IgD-negative memory B cell (primary cell): ENCODE measurements at regions not wholly inside any gene's neighbourhood (a gene's known extent, or its start where the extent isn't known, plus 50 kb on each side); places are given as distances from the start of the nearest gene placed in this dataset.

ENCODE experiments used
- H3K27ac Mint-ChIP-seq, 3 donors: one replicate each; pipeline ENCODE4 v1.8.0; 2020 to 2022; ENCODE audit warnings: mild to moderate bottlenecking in 3 of 3, mixed read lengths in 3 of 3, moderate library complexity in 1 of 3
- H3K27me3 Mint-ChIP-seq: one replicate; pipeline ENCODE4 v1.8.0; 2021; ENCODE audit warnings: mixed read lengths
- H3K36me3 Mint-ChIP-seq: one replicate; pipeline ENCODE4 v1.8.0; 2020; ENCODE audit warnings: mild to moderate bottlenecking, mixed read lengths
- H3K4me1 Mint-ChIP-seq, 3 donors: one replicate each; pipeline ENCODE4 v1.8.0; 2020 to 2022; ENCODE audit warnings: mixed read lengths in 3 of 3, mild to moderate bottlenecking in 1 of 3
- H3K4me3 Mint-ChIP-seq, 4 donors: one replicate each; pipeline ENCODE4 v1.8.0; 2020 to 2022; ENCODE audit warnings: mild to moderate bottlenecking in 4 of 4, mixed read lengths in 4 of 4, moderate library complexity in 3 of 4
- H3K9me3 Mint-ChIP-seq, 3 donors: one replicate each; pipeline ENCODE4 v1.8.0; 2020 to 2021; ENCODE audit warnings: mixed read lengths in 3 of 3, mild to moderate bottlenecking in 1 of 3

GRCh38 chr14:84425968-84426367, 1104.0 kb upstream of the FLRT2 start:
- no peaks in the 10 kb centered on the region for H3K36me3 Mint-ChIP-seq
- no peaks in the 10 kb centered on the region for H3K4me1 Mint-ChIP-seq
- H3K4me3 Mint-ChIP-seq = no peak overlapping the region
- H3K9me3 Mint-ChIP-seq = peaks cover 0 to 2% (median 0%) of the 10 kb centered on the region in 3 donors
- no peaks in the 10 kb centered on the region for H3K27me3 Mint-ChIP-seq
- H3K27ac Mint-ChIP-seq = no peak overlapping the region

- peaks cover 0 to 9% (median 2%) of the 10 kb centered on the region in 3 donors for H3K9me3 Mint-ChIP-seq
- no peak overlapping the region for H3K27ac Mint-ChIP-seq
- H3K36me3 Mint-ChIP-seq = no peaks in the 10 kb centered on the region
- H3K4me1 Mint-ChIP-seq = no peaks in the 10 kb centered on the region
- H3K4me3 Mint-ChIP-seq = no peak overlapping the region
- H3K27me3 Mint-ChIP-seq = no peaks in the 10 kb centered on the region
Measured at GRCh38 chr14:84432676-84433075, 1097.3 kb upstream of the FLRT2 start.

GRCh38 chr14:84433961-84434360, 1096.0 kb upstream of the FLRT2 start:
- Mint-ChIP-seq H3K4me3 (no peak overlapping the region), H3K27ac (no peak overlapping the region), H3K4me1 (no peaks in the 10 kb centered on the region), H3K9me3 (peaks cover 0 to 9% (median 2%) of the 10 kb centered on the region in 3 donors), H3K36me3 (no peaks in the 10 kb centered on the region), H3K27me3 (no peaks in the 10 kb centered on the region)

- Mint-ChIP-seq H3K27me3 (no peaks in the 10 kb centered on the region), H3K9me3 (peaks cover 0 to 14% (median 6%) of the 10 kb centered on the region in 3 donors), H3K36me3 (no peaks in the 10 kb centered on the region), H3K4me3 (no peak overlapping the region), H3K27ac (no peak overlapping the region), H3K4me1 (no peaks in the 10 kb centered on the region)
Measured at GRCh38 chr14:84435820-84436324, 1094.1 kb upstream of the FLRT2 start.

GRCh38 chr14:84436528-84436927, 1093.4 kb upstream of the FLRT2 start:
- Mint-ChIP-seq H3K27me3 (no peaks in the 10 kb centered on the region), H3K4me1 (no peaks in the 10 kb centered on the region), H3K4me3 (no peak overlapping the region), H3K36me3 (no peaks in the 10 kb centered on the region), H3K27ac (no peak overlapping the region), H3K9me3 (peaks cover 0 to 14% (median 6%) of the 10 kb centered on the region in 3 donors)

- Mint-ChIP-seq H3K36me3 (no peaks in the 10 kb centered on the region), H3K4me1 (no peaks in the 10 kb centered on the region), H3K9me3 (peaks cover 4 to 11% (median 6%) of the 10 kb centered on the region in 3 donors), H3K27me3 (no peaks in the 10 kb centered on the region), H3K27ac (no peak overlapping the region), H3K4me3 (no peak overlapping the region)
Measured at GRCh38 chr14:84442521-84442920, 1087.4 kb upstream of the FLRT2 start.

GRCh38 chr14:84445486-84445885, 1084.5 kb upstream of the FLRT2 start:
- no peaks in the 10 kb centered on the region for H3K4me1 Mint-ChIP-seq
- no peaks in the 10 kb centered on the region for H3K27me3 Mint-ChIP-seq
- no peaks in the 10 kb centered on the region for H3K36me3 Mint-ChIP-seq
- H3K27ac Mint-ChIP-seq = no peak overlapping the region
- peaks cover 1 to 7% (median 4%) of the 10 kb centered on the region in 3 donors for H3K9me3 Mint-ChIP-seq
- H3K4me3 Mint-ChIP-seq = no peak overlapping the region

- Mint-ChIP-seq H3K27ac (no peak overlapping the region), H3K4me1 (no peaks in the 10 kb centered on the region), H3K4me3 (no peak overlapping the region), H3K9me3 (peaks cover 3 to 7% (median 4%) of the 10 kb centered on the region in 3 donors), H3K36me3 (no peaks in the 10 kb centered on the region), H3K27me3 (no peaks in the 10 kb centered on the region)
Measured at GRCh38 chr14:84446250-84446649, 1083.7 kb upstream of the FLRT2 start.

- H3K9me3 Mint-ChIP-seq = peaks cover 1 to 3% (median 3%) of the 10 kb centered on the region in 3 donors
- H3K36me3 Mint-ChIP-seq = no peaks in the 10 kb centered on the region
- no peak overlapping the region for H3K27ac Mint-ChIP-seq
- H3K4me3 Mint-ChIP-seq = no peak overlapping the region
- no peaks in the 10 kb centered on the region for H3K4me1 Mint-ChIP-seq
- no peaks in the 10 kb centered on the region for H3K27me3 Mint-ChIP-seq
Measured at GRCh38 chr14:84453307-84453950, 1076.5 kb upstream of the FLRT2 start.

- H3K4me3 Mint-ChIP-seq = no peak overlapping the region
- no peak overlapping the region for H3K27ac Mint-ChIP-seq
- H3K4me1 Mint-ChIP-seq = no peaks in the 10 kb centered on the region
- no peaks in the 10 kb centered on the region for H3K27me3 Mint-ChIP-seq
- peaks cover 1 to 3% (median 3%) of the 10 kb centered on the region in 3 donors for H3K9me3 Mint-ChIP-seq
- no peaks in the 10 kb centered on the region for H3K36me3 Mint-ChIP-seq
Measured at GRCh38 chr14:84454114-84454513, 1075.8 kb upstream of the FLRT2 start.

GRCh38 chr14:84456946-84457345, 1073.0 kb upstream of the FLRT2 start:
- Mint-ChIP-seq H3K27me3 (no peaks in the 10 kb centered on the region), H3K36me3 (no peaks in the 10 kb centered on the region), H3K4me1 (no peaks in the 10 kb centered on the region), H3K4me3 (no peak overlapping the region), H3K27ac (no peak overlapping the region), H3K9me3 (peaks cover 0 to 3% (median 0%) of the 10 kb centered on the region in 3 donors)

- no peaks in the 10 kb centered on the region for H3K36me3 Mint-ChIP-seq
- no peaks in the 10 kb centered on the region for H3K4me1 Mint-ChIP-seq
- H3K27ac Mint-ChIP-seq = no peak overlapping the region
- peaks cover 0 to 2% (median under 1%) of the 10 kb centered on the region in 3 donors for H3K9me3 Mint-ChIP-seq
- no peaks in the 10 kb centered on the region for H3K27me3 Mint-ChIP-seq
- no peak overlapping the region for H3K4me3 Mint-ChIP-seq
Measured at GRCh38 chr14:84458881-84459280, 1071.1 kb upstream of the FLRT2 start.

- no peak overlapping the region for H3K4me3 Mint-ChIP-seq
- peaks cover 0 to 12% (median 2%) of the 10 kb centered on the region in 3 donors for H3K9me3 Mint-ChIP-seq
- H3K36me3 Mint-ChIP-seq = no peaks in the 10 kb centered on the region
- no peak overlapping the region for H3K27ac Mint-ChIP-seq
- no peaks in the 10 kb centered on the region for H3K27me3 Mint-ChIP-seq
- no peaks in the 10 kb centered on the region for H3K4me1 Mint-ChIP-seq
Measured at GRCh38 chr14:84465880-84466279, 1064.1 kb upstream of the FLRT2 start.

- peaks cover 0 to 12% (median 0%) of the 10 kb centered on the region in 3 donors for H3K9me3 Mint-ChIP-seq
- no peak overlapping the region for H3K4me3 Mint-ChIP-seq
- no peaks in the 10 kb centered on the region for H3K4me1 Mint-ChIP-seq
- H3K27ac Mint-ChIP-seq = no peak overlapping the region
- no peaks in the 10 kb centered on the region for H3K27me3 Mint-ChIP-seq
- H3K36me3 Mint-ChIP-seq = peaks cover 2% of the 10 kb centered on the region
Measured at GRCh38 chr14:84468153-84468552, 1061.8 kb upstream of the FLRT2 start.

GRCh38 chr14:84477996-84478395, 1051.9 kb upstream of the FLRT2 start:
- Mint-ChIP-seq H3K4me3 (no peak overlapping the region), H3K4me1 (no peaks in the 10 kb centered on the region), H3K36me3 (no peaks in the 10 kb centered on the region), H3K27me3 (peaks cover 1% of the 10 kb centered on the region), H3K27ac (no peak overlapping the region), H3K9me3 (peaks cover 2 to 8% (median 4%) of the 10 kb centered on the region in 3 donors)
